K562 (cell line): ENCODE measurements at regions not wholly inside any gene's neighbourhood (a gene's known extent, or its start where the extent isn't known, plus 50 kb on each side); places are given as distances from the start of the nearest gene placed in this dataset.
A peak's percentile ranks its signal among the peaks of the same experiment; 100 is the strongest.

Experiments used
- BRD9 ChIP-seq: fragments of 450-650 bp; IDR thresholded peaks from 2 replicates; pipeline ENCODE4 v1.6.1; 2018; ENCODE audit warnings: low read depth; ENCODE audit not compliant: partially characterized antibody
- EP300 ChIP-seq: IDR thresholded peaks from 2 replicates; pipeline ENCODE4 v1.6.1; 2012; ENCODE audit warnings: low read length, improper control_type of control experiment
- FOXM1 ChIP-seq, 2 experiments: fragments of 450-650 bp in 1 of 2; sonication (generic) in 1 of 2; formaldehyde crosslinking in 1 of 2; IDR thresholded peaks; 2 replicates each; pipeline versions ENCODE4 v1.6.1 to v1.9.0; 2017 to 2022; ENCODE audit warnings: low read depth in 2 of 2, mild to moderate bottlenecking in 2 of 2, missing genetic modification reagents in 1 of 2, moderate library complexity in 1 of 2
- ILF3 ChIP-seq: fragments of 450-650 bp; IDR thresholded peaks from 2 replicates; pipeline ENCODE4 v1.6.1; 2018; ENCODE audit warnings: antibody characterized with exemption, mild to moderate bottlenecking, moderate library complexity, borderline replicate concordance
- KDM4B ChIP-seq, 2 experiments: fragments of 450-650 bp in 1 of 2; sonication (generic) in 1 of 2; IDR thresholded peaks; 2 replicates each; pipeline ENCODE4 v1.6.1; 2016 to 2017; ENCODE audit warnings: borderline replicate concordance in 2 of 2, antibody characterized with exemption in 1 of 2, low read depth in 1 of 2, mild to moderate bottlenecking in 1 of 2
- MAFF ChIP-seq: IDR thresholded peaks from 2 replicates; pipeline ENCODE4 v1.6.1; 2012; ENCODE audit warnings: low read length, improper control_type of control experiment
- NFRKB ChIP-seq: fragments of 450-650 bp; IDR thresholded peaks from 2 replicates; pipeline ENCODE4 v1.6.1; 2016; ENCODE audit warnings: low read depth
- PTTG1 ChIP-seq: fragments of 450-650 bp; IDR thresholded peaks from 2 replicates; pipeline ENCODE4 v1.6.1; 2016; ENCODE audit warnings: low read depth, mild to moderate bottlenecking, missing genetic modification characterization, missing compliant biosample characterization
- RFX1 ChIP-seq: fragments of 450-650 bp; IDR thresholded peaks from 2 replicates; pipeline ENCODE4 v1.6.1; 2016; ENCODE audit warnings: mild to moderate bottlenecking, moderate library complexity
- SRF ChIP-seq, 2 experiments: fragments of 250-450, 450-650 bp in 1 of 2; sonication (Bioruptor Pico) in 1 of 2; sonication (generic) in 1 of 2; formaldehyde crosslinking; IDR thresholded peaks; 2 replicates each; pipeline versions ENCODE4 v1.5.0 to v1.5.1; 2020 to 2022; ENCODE audit warnings: mild to moderate bottlenecking in 1 of 2, missing genetic modification reagents in 1 of 2
- SRSF9 ChIP-seq: fragments of 200-400 bp; formaldehyde crosslinking; IDR thresholded peaks from 2 replicates; pipeline ENCODE4 v1.6.1; 2017; ENCODE audit warnings: low read depth, low read length, borderline replicate concordance
- STAT5A ChIP-seq: IDR thresholded peaks from 2 replicates; pipeline ENCODE4 v1.6.1; 2012; ENCODE audit warnings: low read length, inconsistent platforms, borderline replicate concordance
- TAF9B ChIP-seq: fragments of 450-650 bp; IDR thresholded peaks from 2 replicates; pipeline ENCODE4 v1.6.1; 2018; ENCODE audit warnings: mild to moderate bottlenecking; ENCODE audit not compliant: partially characterized antibody
- TEAD1 ChIP-seq, 2 experiments: fragments of 450-650 bp in 1 of 2; sonication (generic) in 1 of 2; formaldehyde crosslinking; IDR thresholded peaks; 2 replicates each; pipeline versions ENCODE4 v1.4.0 to v1.8.0; 2020 to 2022; ENCODE audit warnings: mild to moderate bottlenecking in 2 of 2, missing genetic modification reagents in 1 of 2
- U2AF2 ChIP-seq: fragments of 200-400 bp; formaldehyde crosslinking; optimal IDR thresholded peaks from 2 replicates; pipeline ENCODE3; 2017; ENCODE audit warnings: low read depth, mild to moderate bottlenecking, low read length
- ZKSCAN3 ChIP-seq: fragments of 250-450 bp; sonication (Bioruptor Pico); IDR thresholded peaks from 2 replicates; pipeline ENCODE4 v1.4.0; 2020
- ZNF263 ChIP-seq: sonication (generic); formaldehyde crosslinking; IDR thresholded peaks from 2 replicates; pipeline ENCODE4 v1.8.0; 2022; ENCODE audit warnings: mild to moderate bottlenecking, missing genetic modification reagents, borderline replicate concordance
- ZNF280A ChIP-seq: fragments of 450-650 bp; IDR thresholded peaks from 2 replicates; pipeline ENCODE4 v1.6.1; 2018; ENCODE audit warnings: mild to moderate bottlenecking, low read depth; ENCODE audit not compliant: partially characterized antibody
- ZNF3 ChIP-seq: fragments of 250-450 bp; sonication (Bioruptor Pico); IDR thresholded peaks from 2 replicates; pipeline ENCODE4 v1.5.0; 2021; ENCODE audit warnings: mild to moderate bottlenecking, moderate library complexity
- ZNF384 ChIP-seq: IDR thresholded peaks from 2 replicates; pipeline ENCODE4 v1.6.1; 2012; ENCODE audit warnings: low read depth, low read length, improper control_type of control experiment
- ZNF592 ChIP-seq: fragments of 450-650 bp; IDR thresholded peaks from 2 replicates; pipeline ENCODE4 v1.6.1; 2017; ENCODE audit warnings: antibody characterized with exemption, mild to moderate bottlenecking
- TF ChIP-seq, protein P1 (sequence below): fragments of 450-650 bp; IDR thresholded peaks from 2 replicates; pipeline ENCODE4 v1.6.1; 2016; ENCODE audit warnings: mild to moderate bottlenecking

DNA sequence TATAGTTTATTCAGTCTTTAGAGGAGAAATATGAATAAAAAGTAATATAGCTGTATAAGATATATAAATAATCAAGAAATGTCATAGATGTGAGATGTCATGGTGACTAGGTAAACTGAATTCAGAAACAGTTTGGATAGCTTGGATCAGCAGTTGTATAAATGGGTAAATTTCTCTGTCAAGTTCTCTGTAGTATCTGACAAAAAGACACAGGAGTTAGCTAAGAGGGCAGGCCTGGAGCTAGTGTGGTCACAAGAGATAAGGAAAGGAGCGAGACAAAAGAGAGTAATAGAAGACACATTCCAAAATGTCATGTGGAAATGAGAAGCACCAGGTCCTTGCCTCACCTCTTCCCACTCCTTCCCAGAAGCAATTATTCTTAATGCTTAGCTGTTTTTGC lies 349.0 kb downstream of the LMO7 start (continued):
- TF ChIP-seq ZNF592 = peak; percentile 23
- peak; percentile 45 for TF ChIP-seq RFX1
- TF ChIP-seq PTTG1 = no peak
- TF ChIP-seq EP300 = peak; percentile 81; the same call in 1 of the 2 replicates
- no peak for TF ChIP-seq NFRKB
- no peak for TF ChIP-seq KDM4B (IDR thresholded peaks at IDR 0.05; ENCODE audit: borderline replicate concordance in 2 of 2, low read depth in 1 of 2)
- TF ChIP-seq SRF (CRISPR knock-in tag; IDR thresholded peaks at IDR 0.05) = no peak
- no peak for TF ChIP-seq TEAD1 (CRISPR knock-in tag; IDR thresholded peaks at IDR 0.05)
- peak; percentile 64; the same call in 1 of the 2 replicates for TF ChIP-seq STAT5A
- no peak for TF ChIP-seq ZNF3
- no peak for TF ChIP-seq ZNF384
- TF ChIP-seq U2AF2 = no peak
- no peak for TF ChIP-seq ILF3
- TF ChIP-seq TAF9B = no peak
- no peak for TF ChIP-seq ZKSCAN3 (CRISPR knock-in tag)
- peak; percentile 53 for TF ChIP-seq BRD9
- TF ChIP-seq FOXM1 (IDR thresholded peaks at IDR 0.05; ENCODE audit: low read depth) = peak; percentile 30; the same call in 1 of the 2 replicates
- no peak for TF ChIP-seq FOXM1 (CRISPR knock-in tag; IDR thresholded peaks at IDR 0.05; ENCODE audit: low read depth)
- TF ChIP-seq ZNF263 = no peak
- TF ChIP-seq, protein P1, sequence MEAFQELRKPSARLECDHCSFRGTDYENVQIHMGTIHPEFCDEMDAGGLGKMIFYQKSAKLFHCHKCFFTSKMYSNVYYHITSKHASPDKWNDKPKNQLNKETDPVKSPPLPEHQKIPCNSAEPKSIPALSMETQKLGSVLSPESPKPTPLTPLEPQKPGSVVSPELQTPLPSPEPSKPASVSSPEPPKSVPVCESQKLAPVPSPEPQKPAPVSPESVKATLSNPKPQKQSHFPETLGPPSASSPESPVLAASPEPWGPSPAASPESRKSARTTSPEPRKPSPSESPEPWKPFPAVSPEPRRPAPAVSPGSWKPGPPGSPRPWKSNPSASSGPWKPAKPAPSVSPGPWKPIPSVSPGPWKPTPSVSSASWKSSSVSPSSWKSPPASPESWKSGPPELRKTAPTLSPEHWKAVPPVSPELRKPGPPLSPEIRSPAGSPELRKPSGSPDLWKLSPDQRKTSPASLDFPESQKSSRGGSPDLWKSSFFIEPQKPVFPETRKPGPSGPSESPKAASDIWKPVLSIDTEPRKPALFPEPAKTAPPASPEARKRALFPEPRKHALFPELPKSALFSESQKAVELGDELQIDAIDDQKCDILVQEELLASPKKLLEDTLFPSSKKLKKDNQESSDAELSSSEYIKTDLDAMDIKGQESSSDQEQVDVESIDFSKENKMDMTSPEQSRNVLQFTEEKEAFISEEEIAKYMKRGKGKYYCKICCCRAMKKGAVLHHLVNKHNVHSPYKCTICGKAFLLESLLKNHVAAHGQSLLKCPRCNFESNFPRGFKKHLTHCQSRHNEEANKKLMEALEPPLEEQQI = peak; percentile 88
- no peak for TF ChIP-seq SRSF9
- no peak for TF ChIP-seq ZNF280A
- TF ChIP-seq MAFF = 0 out of 2 replicates have a peak, but pooled peaks have one; percentile 7
